RPMI7951 (cell line): ENCODE measurements at regions not wholly inside any gene's neighbourhood (a gene's known extent, or its start where the extent isn't known, plus 50 kb on each side); places are given as distances from the start of the nearest gene placed in this dataset.

Source experiments
- DNase-seq: peaks from one replicate; pipeline ENCODE4 v3.0.0-alpha.2; 2012; ENCODE audit warnings: low read depth

- no peak for DNase-seq
Measured at GRCh38 chr14:66115740-66116502, 370.2 kb upstream of the CCDC196 start.

- no peak for DNase-seq
Measured at GRCh38 chr14:66116732-66117131, 369.4 kb upstream of the CCDC196 start.

GRCh38 chr14:66117600-66117999, 368.6 kb upstream of the CCDC196 start:
- DNase-seq = peak; percentile 24

GRCh38 chr14:66119606-66120231, 366.5 kb upstream of the CCDC196 start:
- DNase-seq = no peak

GRCh38 chr14:66120402-66120801, 365.8 kb upstream of the CCDC196 start:
- DNase-seq = no peak

- no peak for DNase-seq
Measured at GRCh38 chr14:66121859-66122258, 364.3 kb upstream of the CCDC196 start.

GRCh38 chr14:66129224-66129623, 356.9 kb upstream of the CCDC196 start:
- DNase-seq = no peak

- no peak for DNase-seq
Measured at GRCh38 chr14:66131111-66131510, 355.1 kb upstream of the CCDC196 start.

- DNase-seq = no peak
Measured at GRCh38 chr14:66133666-66134065, 352.5 kb upstream of the CCDC196 start.

- no peak for DNase-seq
Measured at GRCh38 chr14:66135831-66136230, 350.3 kb upstream of the CCDC196 start.

- no peak for DNase-seq
Measured at GRCh38 chr14:66137081-66137480, 349.1 kb upstream of the CCDC196 start.

GRCh38 chr14:66139432-66139831, 346.7 kb upstream of the CCDC196 start:
- DNase-seq = no peak

GRCh38 chr14:66140213-66140918, 345.8 kb upstream of the CCDC196 start:
- no peak for DNase-seq

GRCh38 chr14:66140963-66141362, 345.2 kb upstream of the CCDC196 start:
- no peak for DNase-seq

- DNase-seq = no peak
Measured at GRCh38 chr14:66141733-66142132, 344.4 kb upstream of the CCDC196 start.

GRCh38 chr14:66143387-66144112, 342.6 kb upstream of the CCDC196 start:
- DNase-seq = no peak

GRCh38 chr14:66152302-66152701, 333.9 kb upstream of the CCDC196 start:
- DNase-seq = no peak

GRCh38 chr14:66152747-66153146, 333.4 kb upstream of the CCDC196 start:
- no peak for DNase-seq

- no peak for DNase-seq
Measured at GRCh38 chr14:66163023-66163422, 323.1 kb upstream of the CCDC196 start.

GRCh38 chr14:66165337-66165736, 320.8 kb upstream of the CCDC196 start:
- DNase-seq = no peak

GRCh38 chr14:66174453-66174891, 311.7 kb upstream of the CCDC196 start:
- DNase-seq = no peak

- no peak for DNase-seq
Measured at GRCh38 chr14:66177935-66178334, 308.2 kb upstream of the CCDC196 start.
